Parathyroid adenoma (tissue), 2 donors: ENCODE measurements at regions not wholly inside any gene's neighbourhood (a gene's known extent, or its start where the extent isn't known, plus 50 kb on each side); places are given as distances from the start of the nearest gene placed in this dataset.
"Not testable (repeated sequence)": the region's sequence is repeated elsewhere in the genome, so short reads cannot be mapped to it uniquely, and the experiment has no call there.

Source experiments
- H2AFZ ChIP-seq: fragments of 300-600 bp; sonication (generic); one replicate; pipeline ENCODE4 v1.7.0; 2017; ENCODE audit warnings: antibody characterized with exemption, mild to moderate bottlenecking
- H3K27ac ChIP-seq: fragments of 300-600 bp; sonication (generic); one replicate; pipeline ENCODE4 v1.7.0; 2017
- H3K27me3 ChIP-seq: fragments of 300-600 bp; sonication (generic); one replicate; pipeline ENCODE4 v1.7.0; 2017; ENCODE audit warnings: low read length; ENCODE audit not compliant: control insufficient read depth, insufficient read depth
- H3K36me3 ChIP-seq: fragments of 300-600 bp; sonication (generic); one replicate; pipeline ENCODE4 v1.7.0; 2017; ENCODE audit warnings: low read length; ENCODE audit not compliant: control insufficient read depth, insufficient read depth
- H3K4me1 ChIP-seq: fragments of 300-600 bp; sonication (generic); one replicate; pipeline ENCODE4 v1.7.0; 2017; ENCODE audit warnings: control low read depth
- H3K4me2 ChIP-seq: fragments of 300-600 bp; sonication (generic); one replicate; pipeline ENCODE4 v1.7.0; 2017; ENCODE audit warnings: low read length
- H3K4me3 ChIP-seq: fragments of 300-600 bp; sonication (generic); one replicate; pipeline ENCODE4 v1.7.0; 2017; ENCODE audit warnings: low read depth, low read length
- H3K79me2 ChIP-seq: fragments of 300-600 bp; sonication (generic); one replicate; pipeline ENCODE4 v1.7.0; 2017; ENCODE audit warnings: control low read depth
- H3K9ac ChIP-seq: fragments of 300-600 bp; sonication (generic); one replicate; pipeline ENCODE4 v1.7.0; 2017; ENCODE audit warnings: mild to moderate bottlenecking
- H3K9me3 ChIP-seq: fragments of 300-600 bp; sonication (generic); one replicate; pipeline ENCODE4 v1.7.0; 2017; ENCODE audit warnings: low read length; ENCODE audit not compliant: control insufficient read depth
- CTCF ChIP-seq: fragments of 300-600 bp; sonication (generic); IDR thresholded peaks from one replicate; pipeline ENCODE4 v1.7.0; 2017; ENCODE audit warnings: antibody characterized with exemption, mild to moderate bottlenecking
- donor health status: primary hyperparathyroidism.

- no peaks in the 10 kb centered on the region for H3K36me3 ChIP-seq
- no peaks in the 10 kb centered on the region for H3K9me3 ChIP-seq
- H3K4me2 ChIP-seq = no peak overlapping the region
- no peak overlapping the region for H3K4me3 ChIP-seq
- H3K4me1 ChIP-seq = no peaks in the 10 kb centered on the region
- no peak overlapping the region for H3K9ac ChIP-seq
- no peaks in the 10 kb centered on the region for H3K27me3 ChIP-seq
- H2AFZ ChIP-seq = no peak overlapping the region
- no peaks in the 10 kb centered on the region for H3K79me2 ChIP-seq
- H3K27ac ChIP-seq = no peak overlapping the region
- TF ChIP-seq CTCF = no peak
These were observed 133.0 kb upstream of the FAT4 start for GRCh38 chr4:125181804-125182203.

GRCh38 chr4:125179727-125180126 is 135.0 kb upstream of the FAT4 start:
- no peak for TF ChIP-seq CTCF
- Histone ChIP-seq H3K4me1 (no peaks in the 10 kb centered on the region), H3K4me2 (no peak overlapping the region)

GRCh38 chr4:125169192-125169591 is 145.6 kb upstream of the FAT4 start:
- H2AFZ ChIP-seq = no peak overlapping the region
- no peaks in the 10 kb centered on the region for H3K9me3 ChIP-seq
- no peaks in the 10 kb centered on the region for H3K4me1 ChIP-seq
- no peak overlapping the region for H3K4me2 ChIP-seq
- no peaks in the 10 kb centered on the region for H3K79me2 ChIP-seq
- TF ChIP-seq CTCF = no peak
- H3K27ac ChIP-seq = no peak overlapping the region
- no peaks in the 10 kb centered on the region for H3K27me3 ChIP-seq
- H3K36me3 ChIP-seq = no peaks in the 10 kb centered on the region
- no peak overlapping the region for H3K4me3 ChIP-seq
- no peak overlapping the region for H3K9ac ChIP-seq

More at GRCh38 chr4:125179727-125180126, 135.0 kb upstream of the FAT4 start:
- Histone ChIP-seq H2AFZ (no peak overlapping the region), H3K36me3 (no peaks in the 10 kb centered on the region), H3K9me3 (no peaks in the 10 kb centered on the region), H3K27me3 (no peaks in the 10 kb centered on the region), H3K9ac (no peak overlapping the region), H3K27ac (no peak overlapping the region), H3K79me2 (no peaks in the 10 kb centered on the region), H3K4me3 (no peak overlapping the region)

GRCh38 chr4:125168531-125168930 is 146.2 kb upstream of the FAT4 start:
- H3K4me1 ChIP-seq = no peaks in the 10 kb centered on the region
- H3K4me2 ChIP-seq = no peak overlapping the region
- H3K4me3 ChIP-seq = no peak overlapping the region
- H3K9ac ChIP-seq = no peak overlapping the region
- no peaks in the 10 kb centered on the region for H3K27me3 ChIP-seq
- H2AFZ ChIP-seq = no peak overlapping the region
- H3K79me2 ChIP-seq = no peaks in the 10 kb centered on the region
- no peak for TF ChIP-seq CTCF
- no peaks in the 10 kb centered on the region for H3K9me3 ChIP-seq
- H3K36me3 ChIP-seq = no peaks in the 10 kb centered on the region
- no peak overlapping the region for H3K27ac ChIP-seq

- not testable (repeated sequence) for H3K27ac ChIP-seq, H2AFZ ChIP-seq, H3K9ac ChIP-seq, H3K4me3 ChIP-seq, H3K4me2 ChIP-seq, H3K36me3 ChIP-seq, H3K9me3 ChIP-seq, H3K79me2 ChIP-seq, H3K4me1 ChIP-seq, H3K27me3 ChIP-seq
These were observed 148.7 kb upstream of the FAT4 start for GRCh38 chr4:125166012-125166411.
